IMR-90 (cell line): ENCODE measurements at regions not wholly inside any gene's neighbourhood (a gene's known extent, or its start where the extent isn't known, plus 50 kb on each side); places are given as distances from the start of the nearest gene placed in this dataset.

Experiments
- ATAC-seq: fragments of 200-7000 bp; cut with Tn5 transposase; 2 replicates; pipeline ENCODE4 v1.9.1; 2020; ENCODE audit warnings: low read depth, mild to moderate bottlenecking, moderate library complexity
- BruUV-seq: library from RNA; stranded (reverse); fragments of 400-500 nt; replicated peaks from 2 replicates; lab custom pipeline; 2021; lab: Mats Ljungman, UMichigan
- CTCF ChIA-PET: fragments of 300-600 bp; formaldehyde crosslinking; extraction: SDS; loops from one replicate; lab custom pipeline; 2021; ENCODE audit warnings: antibody characterized with exemption; lab: Yijun Ruan, JAX
- POLR2A ChIA-PET: fragments of 300-600 bp; sonication (Branson Sonifier 250); formaldehyde crosslinking; loops from one replicate; lab custom pipeline; 2022; ENCODE audit warnings: antibody characterized with exemption; ENCODE audit not compliant: unreplicated experiment; lab: Charles Lee
- DNase-seq: peaks from one replicate; pipeline ENCODE4 v3.0.0; 2013
- H2AFZ ChIP-seq: replicated peaks from 2 replicates; pipeline ENCODE3; 2013; ENCODE audit warnings: low read length, mild to moderate bottlenecking; ENCODE audit not compliant: poor library complexity
- H2AK5ac ChIP-seq: 2 replicates; pipeline ENCODE4 v1.6.1; 2013; ENCODE audit warnings: low read depth, low read length, inconsistent platforms
- H2AK9ac ChIP-seq: replicated peaks from 2 replicates; pipeline ENCODE3; 2013; ENCODE audit warnings: mild to moderate bottlenecking, low read depth, low read length, moderate library complexity; ENCODE audit not compliant: poor library complexity
- H2BK120ac ChIP-seq: 2 replicates; pipeline ENCODE4 v1.6.1; 2013; ENCODE audit warnings: low read depth, low read length, inconsistent platforms
- H2BK15ac ChIP-seq: 3 replicates; pipeline ENCODE4 v1.6.1; 2013; ENCODE audit warnings: low read depth, low read length, inconsistent platforms
- H2BK20ac ChIP-seq: 2 replicates; pipeline ENCODE4 v1.6.1; 2013; ENCODE audit warnings: low read depth, mild to moderate bottlenecking, inconsistent platforms, low read length, moderate library complexity
- H2BK5ac ChIP-seq: 2 replicates; pipeline ENCODE4 v1.6.1; 2013; ENCODE audit warnings: mild to moderate bottlenecking, low read depth, low read length, inconsistent platforms; ENCODE audit not compliant: poor library complexity, severe bottlenecking
- H3K14ac ChIP-seq: replicated peaks from 2 replicates; pipeline ENCODE4 v1.6.1; 2013; ENCODE audit warnings: low read depth, low read length, inconsistent platforms
- H3K18ac ChIP-seq: 2 replicates; pipeline ENCODE4 v1.6.1; 2013; ENCODE audit warnings: low read depth, low read length, control low read depth
- H3K23ac ChIP-seq: 2 replicates; pipeline ENCODE4 v1.6.1; 2013; ENCODE audit warnings: low read depth, low read length, inconsistent platforms
- H3K27ac ChIP-seq: 2 replicates; pipeline ENCODE4 v1.5.1; 2013; ENCODE audit warnings: mild to moderate bottlenecking, control low read depth, low read length; ENCODE audit not compliant: insufficient read depth
- H3K27me3 ChIP-seq: 2 replicates; pipeline ENCODE4 v1.6.1; 2013; ENCODE audit warnings: low read length; ENCODE audit not compliant: control insufficient read depth, insufficient read depth
- H3K36me3 ChIP-seq: 2 replicates; pipeline ENCODE4 v1.6.1; 2013; ENCODE audit warnings: low read length, mixed read lengths; ENCODE audit not compliant: control insufficient read depth, insufficient read depth
- H3K4ac ChIP-seq: 2 replicates; pipeline ENCODE4 v1.6.1; 2013; ENCODE audit warnings: low read depth, low read length, inconsistent platforms
- H3K4me1 ChIP-seq: 2 replicates; pipeline ENCODE4 v1.6.1; 2013; ENCODE audit warnings: low read length, mixed read lengths; ENCODE audit not compliant: control insufficient read depth, insufficient read depth
- H3K4me2 ChIP-seq: 2 replicates; pipeline ENCODE4 v1.6.1; 2013; ENCODE audit warnings: low read depth, mild to moderate bottlenecking, control low read depth, low read length, moderate library complexity
- H3K4me3 ChIP-seq: 2 replicates; pipeline ENCODE4 v1.5.1; 2013; ENCODE audit warnings: low read depth, mild to moderate bottlenecking, control low read depth, low read length, moderate library complexity; ENCODE audit not compliant: insufficient read depth
- H3K56ac ChIP-seq: 2 replicates; pipeline ENCODE4 v1.6.1; 2013; ENCODE audit warnings: low read length, inconsistent platforms; ENCODE audit not compliant: insufficient read depth; ENCODE audit errors: extremely low read depth
- H3K79me1 ChIP-seq, 2 experiments: 2 replicates each; pipeline ENCODE4 v1.6.1; 2013; ENCODE audit warnings: low read length in 2 of 2, inconsistent platforms in 1 of 2, low read depth in 1 of 2
- H3K9ac ChIP-seq: 2 replicates; pipeline ENCODE4 v1.6.1; 2013; ENCODE audit warnings: low read depth, low read length, control low read depth
- H3K9me1 ChIP-seq: 2 replicates; pipeline ENCODE4 v1.6.1; 2013; ENCODE audit warnings: low read length, inconsistent platforms; ENCODE audit not compliant: insufficient read depth
- H3K9me3 ChIP-seq: 2 replicates; pipeline ENCODE4 v1.6.1; 2013; ENCODE audit warnings: low read length; ENCODE audit not compliant: control insufficient read depth, insufficient read depth
- H4K20me1 ChIP-seq: 2 replicates; pipeline ENCODE4 v1.6.1; 2013; ENCODE audit warnings: low read length, inconsistent platforms; ENCODE audit not compliant: insufficient read depth
- H4K5ac ChIP-seq: 2 replicates; pipeline ENCODE4 v1.6.1; 2013; ENCODE audit warnings: mild to moderate bottlenecking, low read depth, low read length, control low read depth
- H4K8ac ChIP-seq, 2 experiments: 2 replicates each; pipeline ENCODE4 v1.6.1; 2013; ENCODE audit warnings: low read depth in 2 of 2, low read length in 2 of 2, control low read depth in 1 of 2, inconsistent platforms in 1 of 2
- H4K91ac ChIP-seq: 2 replicates; pipeline ENCODE4 v1.6.1; 2013; ENCODE audit warnings: low read depth, low read length, inconsistent platforms; ENCODE audit not compliant: insufficient read depth
- CEBPB ChIP-seq: IDR thresholded peaks from 2 replicates; pipeline ENCODE4 v1.6.1; 2012; ENCODE audit warnings: low read depth, low read length, improper control_type of control experiment
- CHD1 ChIP-seq: IDR thresholded peaks from 2 replicates; pipeline ENCODE4 v1.6.1; 2012; ENCODE audit warnings: low read depth, low read length, improper control_type of control experiment
- FOS ChIP-seq: fragments of 150-350 bp; IDR thresholded peaks from 2 replicates; pipeline ENCODE4 v1.6.1; 2016; ENCODE audit warnings: low read depth, low read length
- MAZ ChIP-seq: IDR thresholded peaks from 2 replicates; pipeline ENCODE4 v1.6.1; 2012; ENCODE audit warnings: low read depth, mild to moderate bottlenecking, low read length, improper control_type of control experiment, moderate library complexity, borderline replicate concordance
- MXI1 ChIP-seq: IDR thresholded peaks from 2 replicates; pipeline ENCODE4 v1.6.1; 2012; ENCODE audit warnings: low read depth, mild to moderate bottlenecking, low read length, moderate library complexity, borderline replicate concordance
- NFE2L2 ChIP-seq: fragments of 150-350 bp; IDR thresholded peaks from 2 replicates; pipeline ENCODE4 v1.6.1; 2016; ENCODE audit warnings: low read depth, mild to moderate bottlenecking, low read length
- POLR2A ChIP-seq: IDR thresholded peaks from 2 replicates; pipeline ENCODE4 v1.6.1; 2012; ENCODE audit warnings: mild to moderate bottlenecking, low read depth, low read length
- RAD21 ChIP-seq: IDR thresholded peaks from 2 replicates; pipeline ENCODE4 v1.6.1; 2012; ENCODE audit warnings: low read length, improper control_type of control experiment
- RCOR1 ChIP-seq: IDR thresholded peaks from 2 replicates; pipeline ENCODE4 v1.6.1; 2012; ENCODE audit warnings: mild to moderate bottlenecking, low read length, improper control_type of control experiment; ENCODE audit not compliant: insufficient replicate concordance
- RFX5 ChIP-seq: IDR thresholded peaks from 2 replicates; pipeline ENCODE4 v1.8.0; 2012; ENCODE audit warnings: low read depth, mild to moderate bottlenecking, low read length, moderate library complexity
- SMC3 ChIP-seq: fragments of 150-350 bp; IDR thresholded peaks from 2 replicates; pipeline ENCODE4 v1.6.1; 2016; ENCODE audit warnings: low read depth, mild to moderate bottlenecking, antibody characterized with exemption, low read length, moderate library complexity
- WGBS, 2 experiments: methylation state at CpG; one replicate each; pipeline versions ENCODE4 v1.1.5 to v1.1.7; 2013; ENCODE audit warnings: missing lambda C conversion rate in 2 of 2; ENCODE audit not compliant: insufficient read length in 1 of 2; ENCODE audit errors: extremely low coverage in 2 of 2; 5-methylcytosine and 5-hydroxymethylcytosine counted together
- dilution Hi-C: fragments of 300-500 bp; cut with HindIII; formaldehyde crosslinking; loops from one replicate; pipeline ENCODE4 v1.14.3; 2018; ENCODE audit warnings: low sequenced_read_pairs; ENCODE audit not compliant: unreplicated experiment
- in situ Hi-C: fragments of 300-500 bp; cut with MboI; formaldehyde crosslinking; loops from 3 replicates; pipeline ENCODE4 v1.14.3; 2019; ENCODE audit warnings: low sequenced_read_pairs, inconsistent platforms, mixed read lengths
- intact Hi-C: fragments of 100-400 bp; cut with micrococcal nuclease; formaldehyde crosslinking; loops from 2 replicates; pipeline ENCODE4 v1.10.0; 2022
- TF ChIP-seq, protein P1 (sequence below): fragments of 150-350 bp; IDR thresholded peaks from 2 replicates; pipeline ENCODE4 v1.6.1; 2017; ENCODE audit warnings: mild to moderate bottlenecking, antibody characterized with exemption, low read length, low read depth
- TF ChIP-seq, protein P2 (sequence below): fragments of 150-350 bp; IDR thresholded peaks from 2 replicates; pipeline ENCODE4 v1.6.1; 2016; ENCODE audit warnings: low read depth, mild to moderate bottlenecking, low read length, moderate library complexity, borderline replicate concordance

GRCh38 chr2:163062524-163062923 lies 224.0 kb upstream of the KCNH7 start:
- H3K27me3 ChIP-seq = no peaks in the 10 kb centered on the region
- 33% methylated on average over 1 of the region's 3 CpGs; no CpG with 5 or more reads in 1 of the 2 experiments for WGBS, 2 experiments

More at GRCh38 chr2:163062524-163062923, 224.0 kb upstream of the KCNH7 start:
- Histone ChIP-seq H4K5ac (no peak overlapping the region), H3K36me3 (no peaks in the 10 kb centered on the region), H3K9me3 (peaks cover 6% of the 10 kb centered on the region; the same call in 1 of the 2 replicates), H3K56ac (no peak overlapping the region), H2BK5ac (no peak overlapping the region), H3K4me1 (no peaks in the 10 kb centered on the region), H3K4me2 (no peak overlapping the region), H3K9ac (no peak overlapping the region), H3K23ac (no peak overlapping the region), H2AK9ac (no peak overlapping the region), H2BK20ac (no peak overlapping the region), H3K14ac (no peak overlapping the region), H3K18ac (no peak overlapping the region), H2AFZ (no peak overlapping the region), H3K9me1 (no peaks in the 10 kb centered on the region), H2BK15ac (no peak overlapping the region), H3K4ac (no peak overlapping the region), H2AK5ac (no peak overlapping the region), H3K79me1 (no peaks in the 10 kb centered on the region), H4K20me1 (no peaks in the 10 kb centered on the region), H4K8ac (no peak overlapping the region), H2BK120ac (no peak overlapping the region), H3K4me3 (no peak overlapping the region), H3K27ac (no peak overlapping the region), H4K91ac (no peak overlapping the region)
- ATAC-seq (no peak), DNase-seq (no peak)
- dilution Hi-C loops = no loop called here
- POLR2A ChIA-PET = no interaction called here
- intact Hi-C loops = no loop called here
- TF ChIP-seq MAZ (no peak), CHD1 (no peak), CEBPB (no peak), MXI1 (no peak), FOS (no peak), NFE2L2 (no peak), RAD21 (no peak), RCOR1 (no peak), SMC3 (no peak), POLR2A (no peak), RFX5 (no peak)
- TF ChIP-seq, protein P1, sequence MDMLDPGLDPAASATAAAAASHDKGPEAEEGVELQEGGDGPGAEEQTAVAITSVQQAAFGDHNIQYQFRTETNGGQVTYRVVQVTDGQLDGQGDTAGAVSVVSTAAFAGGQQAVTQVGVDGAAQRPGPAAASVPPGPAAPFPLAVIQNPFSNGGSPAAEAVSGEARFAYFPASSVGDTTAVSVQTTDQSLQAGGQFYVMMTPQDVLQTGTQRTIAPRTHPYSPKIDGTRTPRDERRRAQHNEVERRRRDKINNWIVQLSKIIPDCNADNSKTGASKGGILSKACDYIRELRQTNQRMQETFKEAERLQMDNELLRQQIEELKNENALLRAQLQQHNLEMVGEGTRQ = no peak
- TF ChIP-seq, protein P2, sequence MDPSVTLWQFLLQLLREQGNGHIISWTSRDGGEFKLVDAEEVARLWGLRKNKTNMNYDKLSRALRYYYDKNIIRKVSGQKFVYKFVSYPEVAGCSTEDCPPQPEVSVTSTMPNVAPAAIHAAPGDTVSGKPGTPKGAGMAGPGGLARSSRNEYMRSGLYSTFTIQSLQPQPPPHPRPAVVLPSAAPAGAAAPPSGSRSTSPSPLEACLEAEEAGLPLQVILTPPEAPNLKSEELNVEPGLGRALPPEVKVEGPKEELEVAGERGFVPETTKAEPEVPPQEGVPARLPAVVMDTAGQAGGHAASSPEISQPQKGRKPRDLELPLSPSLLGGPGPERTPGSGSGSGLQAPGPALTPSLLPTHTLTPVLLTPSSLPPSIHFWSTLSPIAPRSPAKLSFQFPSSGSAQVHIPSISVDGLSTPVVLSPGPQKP = no peak
- no TSS peak for BruUV-seq
- CTCF ChIA-PET = no interaction called here
- in situ Hi-C loops = no loop called here
